GM12874 (cell line): ENCODE measurements at regions not wholly inside any gene's neighbourhood (a gene's known extent, or its start where the extent isn't known, plus 50 kb on each side); places are given as distances from the start of the nearest gene placed in this dataset.

Source experiments
- TF ChIP-seq, protein P1 (sequence below): IDR thresholded peaks from 2 replicates; pipeline ENCODE4 v1.5.1; 2011; ENCODE audit warnings: low read depth, mild to moderate bottlenecking, control low read depth, low read length, moderate library complexity; ENCODE audit not compliant: insufficient read depth

- TF ChIP-seq, protein P1, sequence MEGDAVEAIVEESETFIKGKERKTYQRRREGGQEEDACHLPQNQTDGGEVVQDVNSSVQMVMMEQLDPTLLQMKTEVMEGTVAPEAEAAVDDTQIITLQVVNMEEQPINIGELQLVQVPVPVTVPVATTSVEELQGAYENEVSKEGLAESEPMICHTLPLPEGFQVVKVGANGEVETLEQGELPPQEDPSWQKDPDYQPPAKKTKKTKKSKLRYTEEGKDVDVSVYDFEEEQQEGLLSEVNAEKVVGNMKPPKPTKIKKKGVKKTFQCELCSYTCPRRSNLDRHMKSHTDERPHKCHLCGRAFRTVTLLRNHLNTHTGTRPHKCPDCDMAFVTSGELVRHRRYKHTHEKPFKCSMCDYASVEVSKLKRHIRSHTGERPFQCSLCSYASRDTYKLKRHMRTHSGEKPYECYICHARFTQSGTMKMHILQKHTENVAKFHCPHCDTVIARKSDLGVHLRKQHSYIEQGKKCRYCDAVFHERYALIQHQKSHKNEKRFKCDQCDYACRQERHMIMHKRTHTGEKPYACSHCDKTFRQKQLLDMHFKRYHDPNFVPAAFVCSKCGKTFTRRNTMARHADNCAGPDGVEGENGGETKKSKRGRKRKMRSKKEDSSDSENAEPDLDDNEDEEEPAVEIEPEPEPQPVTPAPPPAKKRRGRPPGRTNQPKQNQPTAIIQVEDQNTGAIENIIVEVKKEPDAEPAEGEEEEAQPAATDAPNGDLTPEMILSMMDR: no peak
Observed at GRCh38 chr18:78424403-78425018, 555.1 kb upstream of the SALL3 start.

- TF ChIP-seq, protein P1: no peak
Observed at GRCh38 chr18:78425019-78425412, 554.6 kb upstream of the SALL3 start.

- TF ChIP-seq, protein P1: no peak
Observed at GRCh38 chr18:78427081-78427480, 552.5 kb upstream of the SALL3 start.

- TF ChIP-seq, protein P1: no peak
Observed at GRCh38 chr18:78429127-78430108, 550.2 kb upstream of the SALL3 start.

GRCh38 chr18:78430131-78430758, 549.4 kb upstream of the SALL3 start:
- TF ChIP-seq, protein P1: no peak

DNA sequence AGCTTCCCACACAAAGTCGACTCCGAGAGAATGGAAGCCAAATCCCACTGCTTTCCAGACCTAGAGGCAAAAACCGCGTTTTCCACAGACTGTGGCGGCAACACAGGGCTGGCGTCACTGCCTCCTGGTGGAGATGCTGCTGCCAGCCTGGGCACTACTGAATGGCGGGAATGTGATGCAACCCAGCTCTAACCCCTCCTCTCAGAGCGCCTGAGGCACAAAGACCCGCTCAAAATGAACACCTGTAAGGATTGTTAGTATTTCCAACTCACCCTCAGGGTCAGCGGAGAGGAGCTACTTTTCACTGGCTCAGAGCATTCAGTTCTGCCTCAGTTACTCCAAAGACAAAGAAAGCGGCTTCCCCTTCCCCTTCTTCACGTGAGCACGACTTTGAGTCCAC, 548.0 kb upstream of the SALL3 start:
- TF ChIP-seq, protein P1: no peak

DNA sequence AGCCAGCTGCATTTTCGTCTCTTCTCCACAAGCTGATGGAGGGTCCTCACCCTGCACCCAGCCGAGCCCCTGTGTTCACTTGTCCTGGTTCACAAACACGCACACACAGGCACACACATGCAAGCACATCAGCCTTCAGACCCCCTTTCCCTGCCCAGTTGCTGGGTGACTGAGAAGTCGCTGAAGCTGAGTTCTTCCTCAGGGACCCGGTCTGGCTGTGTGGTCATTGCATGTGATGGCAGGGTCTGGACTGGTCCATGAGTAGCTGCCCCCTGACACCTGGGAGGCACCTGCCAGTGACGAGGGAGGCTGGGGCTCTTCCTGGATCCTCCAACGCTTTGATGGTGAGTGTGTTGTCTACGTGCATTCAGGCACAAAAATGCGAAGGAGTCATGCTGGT, 546.1 kb upstream of the SALL3 start:
- TF ChIP-seq, protein P1: no peak
